OCI-LY7 (cell line): ENCODE measurements at regions not wholly inside any gene's neighbourhood (a gene's known extent, or its start where the extent isn't known, plus 50 kb on each side); places are given as distances from the start of the nearest gene placed in this dataset.

Experiments
- CTCF ChIP-seq: fragments of 200-600 bp; sonication (generic); conservative IDR thresholded peaks from 2 replicates; pipeline ENCODE4 v1.5.1; 2014; ENCODE audit warnings: mild to moderate bottlenecking, antibody characterized with exemption, low read length, moderate library complexity, mixed read lengths
- EZH2phosphoT487 ChIP-seq: fragments of 200-600 bp; sonication (generic); IDR thresholded peaks from 2 replicates; pipeline ENCODE4 v1.6.1; 2018; ENCODE audit warnings: low read depth, borderline replicate concordance, mild to moderate bottlenecking, mixed run types, antibody characterized with exemption, low read length, moderate library complexity, mixed read lengths

GRCh38 chr2:9760069-9760901 lies 83.0 kb upstream of the TAF1B start:
- TF ChIP-seq CTCF: no peak
- no peak for TF ChIP-seq EZH2phosphoT487
